H7 (cell line): ENCODE measurements at regions not wholly inside any gene's neighbourhood (a gene's known extent, or its start where the extent isn't known, plus 50 kb on each side); places are given as distances from the start of the nearest gene placed in this dataset.
"Not testable (repeated sequence)": the region's sequence is repeated elsewhere in the genome, so short reads cannot be mapped to it uniquely, and the experiment has no call there.

Source experiments
- DNase-seq: peaks from one replicate; pipeline ENCODE4 v3.0.0; 2012
- H3K27me3 ChIP-seq: 2 replicates; pipeline ENCODE4 v1.6.0; 2011; ENCODE audit warnings: mild to moderate bottlenecking, low read length; ENCODE audit not compliant: control insufficient read depth, insufficient read depth
- H3K36me3 ChIP-seq: replicated peaks from 2 replicates; pipeline ENCODE4 v1.5.1; 2011; ENCODE audit warnings: low read length; ENCODE audit not compliant: control insufficient read depth, insufficient read depth
- H3K4me3 ChIP-seq: 2 replicates; pipeline ENCODE4 v1.5.1; 2011; ENCODE audit warnings: low read depth, mild to moderate bottlenecking, control low read depth, low read length, moderate library complexity; ENCODE audit not compliant: insufficient read depth

DNA sequence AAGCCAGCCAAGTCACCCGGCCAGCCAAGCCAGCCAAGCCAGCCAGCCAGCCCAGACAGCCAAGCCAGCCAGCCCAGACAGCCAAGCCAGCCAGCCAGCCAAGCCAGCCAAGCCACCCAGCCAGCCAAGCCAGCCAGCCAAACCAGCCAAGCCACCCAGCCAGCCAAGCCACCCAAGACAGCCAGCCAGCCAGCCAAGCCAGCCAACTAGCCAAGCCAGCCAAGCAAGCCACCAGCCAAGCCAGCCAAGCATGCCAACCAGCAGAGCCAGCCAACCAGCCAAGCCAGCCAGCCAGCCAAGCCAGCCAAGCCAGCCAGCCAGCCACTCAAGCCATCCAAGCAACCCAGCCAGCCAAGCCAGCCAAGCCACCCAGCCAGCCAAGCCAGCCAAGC, 323.1 kb upstream of the PLGLB2 start:
- H3K4me3 ChIP-seq, DNase-seq, H3K36me3 ChIP-seq, H3K27me3 ChIP-seq: not testable (repeated sequence)

DNA sequence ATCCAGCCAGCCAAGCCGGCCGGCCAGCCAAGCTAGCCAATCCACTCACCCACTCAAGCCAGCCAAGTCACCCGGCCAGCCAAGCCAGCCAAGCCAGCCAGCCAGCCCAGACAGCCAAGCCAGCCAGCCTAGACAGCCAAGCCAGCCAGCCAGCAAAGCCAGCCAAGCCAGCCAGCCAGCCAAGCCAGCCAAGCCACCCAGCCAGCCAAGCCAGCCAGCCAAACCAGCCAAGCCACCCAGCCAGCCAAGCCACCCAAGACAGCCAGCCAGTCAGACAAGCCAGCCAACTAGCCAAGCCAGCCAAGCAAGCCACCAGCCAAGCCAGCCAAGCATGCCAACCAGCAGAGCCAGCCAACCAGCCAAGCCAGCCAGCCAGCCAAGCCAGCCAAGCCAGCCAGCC, 322.7 kb upstream of the PLGLB2 start:
- not testable (repeated sequence) for H3K36me3 ChIP-seq, H3K4me3 ChIP-seq, H3K27me3 ChIP-seq, DNase-seq

- DNase-seq, H3K4me3 ChIP-seq, H3K36me3 ChIP-seq, H3K27me3 ChIP-seq: not testable (repeated sequence)
Measured at GRCh38 chr2:87425717-87426116, 322.2 kb upstream of the PLGLB2 start.

DNA sequence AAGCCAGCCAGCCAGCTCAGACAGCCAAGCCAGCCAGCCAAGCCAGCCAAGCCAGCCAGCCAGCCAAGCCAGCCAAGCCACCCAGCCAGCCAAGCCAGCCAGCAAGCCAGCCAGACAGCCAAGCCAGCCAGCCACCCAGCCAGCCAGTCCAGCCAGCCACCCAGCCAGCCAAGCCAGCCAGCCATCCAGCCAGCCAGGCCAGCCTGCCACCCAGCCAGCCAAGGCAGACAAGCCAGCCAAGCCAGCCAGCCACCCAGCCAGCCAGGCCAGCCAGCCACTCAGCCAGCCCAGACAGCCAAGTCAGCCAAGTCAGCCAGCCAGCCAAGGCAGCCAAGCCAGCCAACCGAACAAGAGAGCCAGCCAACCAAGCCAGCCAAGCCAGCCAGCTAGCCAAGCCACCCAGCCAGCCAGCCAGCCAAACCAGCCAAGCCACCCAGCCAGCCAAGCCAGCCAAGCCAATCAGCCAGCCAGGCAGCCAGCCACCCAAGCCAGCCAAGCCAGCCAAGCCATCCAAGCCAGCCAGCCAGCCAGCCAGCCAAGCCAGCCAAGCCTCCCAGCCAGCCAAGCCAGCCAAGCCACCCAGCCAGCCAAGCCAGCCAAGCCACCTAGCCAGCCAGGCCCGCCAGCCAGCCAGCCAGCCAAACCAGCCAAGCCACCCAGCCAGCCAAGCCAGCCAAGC, 319.3 kb upstream of the PLGLB2 start:
- H3K4me3 ChIP-seq, H3K36me3 ChIP-seq, H3K27me3 ChIP-seq, DNase-seq: not testable (repeated sequence)

- not testable (repeated sequence) for H3K36me3 ChIP-seq, H3K4me3 ChIP-seq, DNase-seq, H3K27me3 ChIP-seq
Measured at GRCh38 chr2:87429206-87429930, 318.5 kb upstream of the PLGLB2 start.

GRCh38 chr2:87429931-87430275, 318.0 kb upstream of the PLGLB2 start:
- not testable (repeated sequence) for H3K27me3 ChIP-seq, H3K4me3 ChIP-seq, H3K36me3 ChIP-seq, DNase-seq

- not testable (repeated sequence) for H3K4me3 ChIP-seq, H3K36me3 ChIP-seq, H3K27me3 ChIP-seq, DNase-seq
Measured at GRCh38 chr2:87431051-87431450, 316.8 kb upstream of the PLGLB2 start.

DNA sequence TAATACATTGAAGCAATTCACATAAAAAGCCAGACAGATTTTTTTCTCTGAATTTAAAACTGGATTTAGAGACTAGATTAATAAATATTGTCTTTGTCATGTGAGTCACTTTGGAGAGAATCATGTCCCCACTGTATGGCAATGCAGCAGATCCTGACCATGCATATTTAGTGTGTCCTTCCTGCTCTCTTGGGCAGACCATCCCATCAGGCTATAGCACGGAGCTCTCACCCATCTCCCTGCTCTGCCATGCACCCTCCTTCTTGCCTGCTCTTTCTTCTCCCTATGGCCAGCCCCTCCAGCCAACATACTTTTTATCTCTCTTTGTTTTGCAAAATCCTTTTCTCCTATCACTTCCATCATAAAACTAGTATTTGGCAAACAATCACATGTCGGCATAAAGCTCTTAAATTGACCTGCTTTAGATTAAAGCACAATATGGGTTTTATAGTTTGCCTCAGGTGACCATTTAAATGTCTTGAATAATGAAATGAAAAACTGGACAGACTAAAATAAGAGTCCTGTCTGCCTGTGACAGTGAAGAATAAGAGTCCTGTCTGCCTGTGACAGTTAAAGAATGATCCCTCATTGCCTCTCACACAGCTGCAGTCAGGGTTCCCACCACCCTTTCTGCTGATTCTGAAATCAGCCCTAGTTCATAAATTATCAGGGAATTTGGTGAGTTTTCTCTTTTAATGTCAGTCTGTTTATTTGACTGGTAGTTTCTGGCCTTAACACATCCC, 315.0 kb upstream of the PLGLB2 start:
- DNase-seq, H3K36me3 ChIP-seq, H3K4me3 ChIP-seq, H3K27me3 ChIP-seq: not testable (repeated sequence)

DNA sequence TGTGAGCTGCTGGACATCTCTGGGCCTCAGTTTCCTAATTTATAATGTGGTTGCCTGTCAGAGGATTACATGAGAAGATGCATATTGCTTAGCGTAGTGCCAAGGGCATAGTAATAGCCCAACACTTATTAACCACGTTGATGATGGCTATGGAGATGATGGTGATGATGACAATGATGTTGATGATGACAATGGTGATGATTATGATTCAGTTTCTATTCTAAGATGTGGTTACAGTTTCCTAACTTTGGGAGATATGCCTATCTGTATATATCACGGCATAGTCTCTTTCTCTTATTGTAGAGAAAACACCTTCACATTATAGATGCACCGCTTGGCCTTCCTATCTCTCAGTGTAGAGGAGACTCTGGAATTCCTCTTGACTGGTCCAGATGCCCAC, 311.9 kb upstream of the PLGLB2 start:
- H3K4me3 ChIP-seq, H3K27me3 ChIP-seq, DNase-seq, H3K36me3 ChIP-seq: not testable (repeated sequence)

DNA sequence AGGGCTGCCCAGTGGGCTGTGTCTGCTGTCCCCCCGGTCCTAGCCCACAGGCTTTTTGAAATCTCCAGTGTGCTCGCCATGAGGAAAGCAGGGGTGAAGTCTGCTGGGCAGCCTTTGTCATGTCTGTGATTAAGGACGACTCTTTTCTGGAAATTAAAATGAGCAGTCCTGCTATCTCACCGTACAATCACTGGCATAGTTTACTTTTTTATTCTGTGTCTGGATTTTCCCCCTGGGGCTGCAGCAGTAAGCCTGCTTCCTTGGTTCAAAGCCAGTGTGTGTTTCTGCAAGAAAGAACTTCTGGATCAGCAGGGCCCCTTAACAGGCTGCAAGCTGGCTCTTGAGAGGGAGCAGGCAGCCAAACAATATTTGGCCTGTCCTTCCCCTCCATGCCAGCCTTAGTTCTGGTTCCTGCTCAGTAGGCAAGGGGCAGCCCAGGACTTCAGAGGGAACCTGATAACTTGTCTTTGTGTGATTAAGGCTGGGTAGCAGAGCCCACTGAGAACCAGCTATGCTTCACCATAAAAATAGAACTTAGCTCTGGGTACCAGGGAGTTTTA, 310.1 kb upstream of the PLGLB2 start:
- H3K36me3 ChIP-seq, H3K4me3 ChIP-seq, DNase-seq, H3K27me3 ChIP-seq: not testable (repeated sequence)

DNA sequence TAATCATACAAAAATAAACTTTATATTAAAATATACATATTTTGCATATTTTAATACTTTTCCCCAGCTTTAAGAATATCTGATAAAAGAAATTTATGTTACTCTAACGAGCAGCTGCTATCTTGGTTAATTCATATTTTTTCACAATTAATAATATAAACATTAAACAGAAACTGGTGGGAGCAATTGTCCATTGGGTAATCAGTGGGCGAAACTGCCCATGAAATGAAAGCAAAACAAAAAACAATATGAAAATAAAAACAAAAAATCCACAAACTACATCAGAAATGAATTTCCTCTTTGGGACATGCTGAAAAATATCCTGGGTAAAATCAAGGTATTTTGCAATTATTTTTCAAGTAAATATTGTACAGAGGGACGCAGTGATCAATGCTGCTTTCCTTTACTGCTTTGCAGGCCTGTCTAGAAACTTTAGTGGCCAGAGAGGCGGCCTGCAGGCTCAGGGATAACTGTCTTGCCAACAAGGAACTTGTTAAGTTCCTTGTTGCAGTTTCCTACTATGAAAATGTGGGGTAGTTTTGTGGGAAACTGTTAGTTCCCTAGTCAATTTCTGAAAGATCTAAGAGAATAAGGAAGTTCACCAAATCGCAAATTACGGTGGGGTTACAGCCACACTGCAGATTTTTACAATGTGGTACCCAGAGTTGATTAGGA, 309.0 kb upstream of the PLGLB2 start:
- DNase-seq, H3K27me3 ChIP-seq, H3K4me3 ChIP-seq, H3K36me3 ChIP-seq: not testable (repeated sequence)

DNA sequence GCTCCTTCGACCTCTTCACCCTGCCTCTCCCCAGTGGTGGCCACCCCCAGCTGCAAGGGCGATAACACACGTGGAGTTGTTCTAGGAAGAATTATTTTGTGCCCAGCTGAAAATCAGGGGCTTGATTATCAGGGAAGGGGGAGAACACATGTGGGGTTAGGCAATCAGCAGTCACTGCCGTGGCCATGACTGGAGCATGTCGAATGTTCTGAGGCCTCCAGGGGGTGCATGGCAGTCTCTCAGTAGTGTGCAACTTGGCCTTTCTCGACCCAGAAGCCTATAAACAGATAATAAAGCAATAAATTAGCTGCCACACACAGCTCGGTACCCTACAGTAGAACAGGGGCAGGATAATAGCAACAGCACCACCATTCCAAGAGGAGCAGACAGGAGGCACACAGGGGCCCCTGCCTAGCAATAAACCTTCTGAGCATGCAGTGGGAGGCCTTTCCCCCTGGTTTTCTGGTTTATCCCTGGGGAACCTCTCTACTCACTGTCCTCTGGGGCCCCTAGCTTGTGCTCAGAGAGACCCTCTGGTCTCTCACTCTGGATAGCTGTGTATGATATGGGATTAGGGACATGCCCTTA, 308.2 kb upstream of the PLGLB2 start:
- not testable (repeated sequence) for H3K4me3 ChIP-seq, DNase-seq, H3K36me3 ChIP-seq

GRCh38 chr2:87440650-87441049, 307.2 kb upstream of the PLGLB2 start:
- not testable (repeated sequence) for H3K27me3 ChIP-seq, DNase-seq, H3K4me3 ChIP-seq, H3K36me3 ChIP-seq

More for the DNA sequence above, 308.2 kb upstream of the PLGLB2 start:
- not testable (repeated sequence) for H3K27me3 ChIP-seq

GRCh38 chr2:87441375-87441774, 306.5 kb upstream of the PLGLB2 start:
- not testable (repeated sequence) for H3K36me3 ChIP-seq, H3K4me3 ChIP-seq, H3K27me3 ChIP-seq, DNase-seq
